ENCODE measurements at regions not wholly inside any gene's neighbourhood (a gene's known extent, or its start where the extent isn't known, plus 50 kb on each side); places are given as distances from the start of the nearest gene placed in this dataset.

DNA sequence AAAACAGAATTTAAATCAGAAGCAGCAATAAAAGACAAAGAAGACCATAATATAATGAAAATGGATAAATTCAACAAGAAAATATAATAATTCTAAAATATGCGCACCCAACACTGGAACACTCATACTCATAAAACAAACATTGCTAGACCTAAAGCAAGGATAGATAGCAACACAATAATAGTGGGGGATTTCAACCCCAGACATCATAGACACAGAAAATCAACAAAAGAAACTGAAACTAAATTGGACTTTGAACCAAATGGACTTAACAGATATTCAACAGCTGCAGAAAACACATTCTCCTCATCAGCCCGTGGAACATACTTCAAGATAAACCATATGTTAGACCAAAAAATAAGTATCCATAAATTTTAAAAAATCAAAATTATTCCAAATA, 1552.6 kb downstream of the C4orf33 start:
- no peak overlapping the region for H3K9ac ChIP-seq (ENCODE audit: insufficient read depth, low read length, poor library complexity, severe bottlenecking)
- Mint-ChIP-seq H3K4me3 (no peak overlapping the region), H3K27me3 (ENCODE audit: low read depth in 3 of 3) (no peaks in the 10 kb centered on the region), H3K9me3 (peaks cover 0 to 6% (median 2%) of the 10 kb centered on the region in 7 donors), H3K27ac (no peak overlapping the region), H3K36me3 (no peaks in the 10 kb centered on the region), H3K4me1 (no peaks in the 10 kb centered on the region)
- intact Hi-C loops (cut with micrococcal nuclease), result no loop called here
- no peak for DNase-seq
- no peak overlapping the region for H3K4me3 ChIP-seq (replicated peaks in 1 of 3; ENCODE audit: low read depth in 2 of 3, low read length in 3 of 3)
- H3K79me2 ChIP-seq (ENCODE audit: insufficient read depth, low read length), result no peaks in the 10 kb centered on the region
- H3K27me3 ChIP-seq (ENCODE audit: control insufficient read depth in 2 of 2, insufficient read depth in 2 of 2, low read length in 2 of 2), result no peaks in the 10 kb centered on the region
- H2AFZ ChIP-seq (ENCODE audit: insufficient read depth, low read depth, low read length, poor library complexity, severe bottlenecking), result no peak overlapping the region
- no peaks in the 10 kb centered on the region for H4K20me1 ChIP-seq (ENCODE audit: insufficient read depth, low read length)
- H3K27ac ChIP-seq (ENCODE audit: low read depth in 1 of 2, low read length in 2 of 2), result no peak overlapping the region
- no peaks in the 10 kb centered on the region for H3K4me1 ChIP-seq (ENCODE audit: control insufficient read depth in 1 of 2, insufficient read depth in 2 of 2, low read length in 2 of 2)
- TF ChIP-seq, protein P1, sequence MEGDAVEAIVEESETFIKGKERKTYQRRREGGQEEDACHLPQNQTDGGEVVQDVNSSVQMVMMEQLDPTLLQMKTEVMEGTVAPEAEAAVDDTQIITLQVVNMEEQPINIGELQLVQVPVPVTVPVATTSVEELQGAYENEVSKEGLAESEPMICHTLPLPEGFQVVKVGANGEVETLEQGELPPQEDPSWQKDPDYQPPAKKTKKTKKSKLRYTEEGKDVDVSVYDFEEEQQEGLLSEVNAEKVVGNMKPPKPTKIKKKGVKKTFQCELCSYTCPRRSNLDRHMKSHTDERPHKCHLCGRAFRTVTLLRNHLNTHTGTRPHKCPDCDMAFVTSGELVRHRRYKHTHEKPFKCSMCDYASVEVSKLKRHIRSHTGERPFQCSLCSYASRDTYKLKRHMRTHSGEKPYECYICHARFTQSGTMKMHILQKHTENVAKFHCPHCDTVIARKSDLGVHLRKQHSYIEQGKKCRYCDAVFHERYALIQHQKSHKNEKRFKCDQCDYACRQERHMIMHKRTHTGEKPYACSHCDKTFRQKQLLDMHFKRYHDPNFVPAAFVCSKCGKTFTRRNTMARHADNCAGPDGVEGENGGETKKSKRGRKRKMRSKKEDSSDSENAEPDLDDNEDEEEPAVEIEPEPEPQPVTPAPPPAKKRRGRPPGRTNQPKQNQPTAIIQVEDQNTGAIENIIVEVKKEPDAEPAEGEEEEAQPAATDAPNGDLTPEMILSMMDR (IDR thresholded peaks at IDR 0.05), result no peak
- H3K4me2 ChIP-seq (replicated peaks; ENCODE audit: extremely low read depth, low read length, poor library complexity, severe bottlenecking), result no peak overlapping the region
- peaks cover 6 to 13% of the 10 kb centered on the region in 2 donors for H3K9me3 ChIP-seq (replicated peaks in 1 of 2; ENCODE audit: control insufficient read depth in 1 of 2, insufficient read depth in 1 of 2, low read length in 2 of 2)
- no peaks in the 10 kb centered on the region for H3K36me3 ChIP-seq (replicated peaks in 1 of 2; ENCODE audit: control insufficient read depth in 1 of 2, insufficient read depth in 2 of 2, low read length in 2 of 2)
- 50% methylated on average over 1 of the region's 2 CpGs for WGBS (ENCODE audit: insufficient coverage)

DNA sequence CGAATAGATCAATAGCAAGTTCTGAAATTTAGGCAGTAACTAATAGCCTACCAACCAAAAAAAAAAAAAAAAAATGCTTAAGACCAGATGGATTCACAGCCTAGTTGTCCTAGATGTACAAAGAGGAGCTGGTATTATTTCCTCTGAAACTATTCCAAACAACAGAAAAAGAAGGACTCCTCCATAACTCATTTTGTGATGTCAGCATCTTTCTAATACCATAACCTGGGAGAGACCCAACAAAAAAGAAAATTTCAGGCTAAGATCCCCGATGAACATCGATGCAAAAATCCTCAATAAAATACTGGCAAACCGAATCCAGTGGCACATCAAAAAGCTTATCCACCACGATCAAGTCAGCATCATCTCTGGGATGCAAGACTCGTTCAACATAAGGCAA, 1557.9 kb downstream of the C4orf33 start:
- no peak overlapping the region for H2AFZ ChIP-seq (ENCODE audit: insufficient read depth, low read depth, low read length, poor library complexity, severe bottlenecking)
- no peak overlapping the region for H3K4me2 ChIP-seq (replicated peaks; ENCODE audit: extremely low read depth, low read length, poor library complexity, severe bottlenecking)
- Mint-ChIP-seq H3K36me3 (no peaks in the 10 kb centered on the region), H3K27ac (no peak overlapping the region), H3K4me1 (no peaks in the 10 kb centered on the region), H3K4me3 (no peak overlapping the region), H3K9me3 (peaks cover 0 to 5% (median 2%) of the 10 kb centered on the region in 7 donors), H3K27me3 (ENCODE audit: low read depth in 3 of 3) (no peaks in the 10 kb centered on the region)
- no peaks in the 10 kb centered on the region for H3K4me1 ChIP-seq (ENCODE audit: control insufficient read depth in 1 of 2, insufficient read depth in 2 of 2, low read length in 2 of 2)
- intact Hi-C loops (cut with micrococcal nuclease), result no loop called here
- H3K27me3 ChIP-seq (ENCODE audit: control insufficient read depth in 2 of 2, insufficient read depth in 2 of 2, low read length in 2 of 2), result no peaks in the 10 kb centered on the region
- peaks cover 4 to 5% of the 10 kb centered on the region in 2 donors for H3K9me3 ChIP-seq (replicated peaks in 1 of 2; ENCODE audit: control insufficient read depth in 1 of 2, insufficient read depth in 1 of 2, low read length in 2 of 2)
- no peak overlapping the region for H3K4me3 ChIP-seq (replicated peaks in 1 of 3; ENCODE audit: low read depth in 2 of 3, low read length in 3 of 3)
- WGBS (ENCODE audit: insufficient coverage), result 93% methylated on average over 5 of the region's 6 CpGs
- H3K27ac ChIP-seq (ENCODE audit: low read depth in 1 of 2, low read length in 2 of 2), result no peak overlapping the region
- TF ChIP-seq, protein P1 (IDR thresholded peaks at IDR 0.05), result no peak
- no peak overlapping the region for H3K9ac ChIP-seq (ENCODE audit: insufficient read depth, low read length, poor library complexity, severe bottlenecking)
- H4K20me1 ChIP-seq (ENCODE audit: insufficient read depth, low read length), result no peaks in the 10 kb centered on the region
- no peaks in the 10 kb centered on the region for H3K36me3 ChIP-seq (replicated peaks in 1 of 2; ENCODE audit: control insufficient read depth in 1 of 2, insufficient read depth in 2 of 2, low read length in 2 of 2)
- H3K79me2 ChIP-seq (ENCODE audit: insufficient read depth, low read length), result no peaks in the 10 kb centered on the region
- DNase-seq, result no peak
